K562 (cell line): ENCODE measurements at regions not wholly inside any gene's neighbourhood (a gene's known extent, or its start where the extent isn't known, plus 50 kb on each side); places are given as distances from the start of the nearest gene placed in this dataset.

Experiments used
- ADNP ChIP-seq: fragments of 200-800 bp; sonication (Bioruptor generic); IDR thresholded peaks from 2 replicates; pipeline ENCODE4 v1.6.1; 2016; ENCODE audit warnings: missing genetic modification characterization, missing compliant biosample characterization
- CAMTA2 ChIP-seq: fragments of 250-450 bp; sonication (Bioruptor Pico); conservative IDR thresholded peaks from 2 replicates; pipeline ENCODE4 v1.5.1; 2022
- COPS2 ChIP-seq: fragments of 450-650 bp; conservative IDR thresholded peaks from 2 replicates; pipeline ENCODE4 v1.6.1; 2016; ENCODE audit warnings: mild to moderate bottlenecking, moderate library complexity
- CREB3 ChIP-seq: fragments of 450-650 bp; conservative IDR thresholded peaks from 2 replicates; pipeline ENCODE4 v1.6.1; 2016; ENCODE audit warnings: missing genetic modification characterization, low read depth, mild to moderate bottlenecking, missing compliant biosample characterization, moderate library complexity
- HSF4 ChIP-seq: fragments of 250-450 bp; sonication (Bioruptor Pico); IDR thresholded peaks from 2 replicates; pipeline ENCODE4 v2.1.2; 2022; ENCODE audit warnings: mild to moderate bottlenecking, moderate library complexity, borderline replicate concordance
- KDM1A ChIP-seq, 2 experiments: fragments of 450-650 bp; IDR thresholded peaks; 2 replicates each; pipeline ENCODE4 v1.6.1; 2016; ENCODE audit warnings: mild to moderate bottlenecking in 2 of 2
- LARP7 ChIP-seq: fragments of 450-650 bp; IDR thresholded peaks from 2 replicates; pipeline ENCODE4 v1.6.1; 2016
- MYNN ChIP-seq, 2 experiments: sonication (generic); formaldehyde crosslinking in 1 of 2; IDR thresholded peaks; 2 replicates each; pipeline versions ENCODE4 v1.5.0 to v1.6.1; 2016 to 2020; ENCODE audit warnings: antibody characterized with exemption in 1 of 2, missing genetic modification reagents in 1 of 2
- NEUROD1 ChIP-seq: fragments of 150-350 bp; IDR thresholded peaks from 2 replicates; pipeline ENCODE4 v1.6.1; 2014; ENCODE audit warnings: borderline replicate concordance, low read length, low read depth; ENCODE audit not compliant: partially characterized antibody
- PURB ChIP-seq: sonication (generic); formaldehyde crosslinking; IDR thresholded peaks from 2 replicates; pipeline ENCODE4 v1.9.0; 2021; ENCODE audit warnings: low read depth, mild to moderate bottlenecking, missing genetic modification reagents
- SNIP1 ChIP-seq: fragments of 450-650 bp; IDR thresholded peaks from 2 replicates; pipeline ENCODE4 v1.7.1; 2017; ENCODE audit warnings: low read depth, mild to moderate bottlenecking
- TFAM ChIP-seq: fragments of 250-450 bp; sonication (Bioruptor Pico); conservative IDR thresholded peaks from 2 replicates; pipeline ENCODE4 v1.5.0; 2021; ENCODE audit warnings: mild to moderate bottlenecking, moderate library complexity
- THRA ChIP-seq: fragments of 450-650 bp; IDR thresholded peaks from 2 replicates; pipeline ENCODE4 v1.6.1; 2017; ENCODE audit warnings: mild to moderate bottlenecking, moderate library complexity
- ZBTB1 ChIP-seq: sonication (generic); formaldehyde crosslinking; IDR thresholded peaks from 2 replicates; pipeline ENCODE4 v1.8.1; 2023; ENCODE audit warnings: missing genetic modification reagents, low read depth, mild to moderate bottlenecking, borderline replicate concordance
- ZHX1 ChIP-seq: fragments of 150-350 bp; conservative IDR thresholded peaks from 2 replicates; pipeline ENCODE4 v1.6.1; 2014; ENCODE audit warnings: low read length
- ZNF124 ChIP-seq: sonication (generic); formaldehyde crosslinking; IDR thresholded peaks from 2 replicates; pipeline ENCODE4 v1.8.1; 2022; ENCODE audit warnings: missing genetic modification reagents
- TF ChIP-seq, protein P1 (sequence below), 3 experiments: fragments of 200-800 bp in 1 of 3; fragments of 250-450 bp in 1 of 3; fragments of 450-650 bp in 1 of 3; sonication (Bioruptor Pico) in 1 of 3; sonication (Bioruptor generic) in 1 of 3; formaldehyde crosslinking in 1 of 3; IDR thresholded peaks; 2 replicates each; pipeline versions ENCODE4 v1.6.1 to v1.8.0; 2016 to 2022; ENCODE audit warnings: mild to moderate bottlenecking in 2 of 3, missing genetic modification characterization in 2 of 3, missing compliant biosample characterization in 1 of 3, moderate library complexity in 1 of 3
- TF ChIP-seq, protein P2 (sequence below): sonication (generic); formaldehyde crosslinking; IDR thresholded peaks from 2 replicates; pipeline ENCODE4 v1.8.1; 2023; ENCODE audit warnings: mild to moderate bottlenecking, missing genetic modification reagents

- TF ChIP-seq CREB3 (tag) = no peak
- TF ChIP-seq SNIP1 = no peak
- no peak for TF ChIP-seq THRA
- TF ChIP-seq CAMTA2 (CRISPR knock-in tag) = no peak
- TF ChIP-seq COPS2 = no peak
- TF ChIP-seq ZHX1 = no peak
- TF ChIP-seq HSF4 (CRISPR knock-in tag) = no peak
- TF ChIP-seq NEUROD1 = no peak
- TF ChIP-seq ZBTB1 (CRISPR knock-in tag) = no peak
- TF ChIP-seq, protein P1, sequence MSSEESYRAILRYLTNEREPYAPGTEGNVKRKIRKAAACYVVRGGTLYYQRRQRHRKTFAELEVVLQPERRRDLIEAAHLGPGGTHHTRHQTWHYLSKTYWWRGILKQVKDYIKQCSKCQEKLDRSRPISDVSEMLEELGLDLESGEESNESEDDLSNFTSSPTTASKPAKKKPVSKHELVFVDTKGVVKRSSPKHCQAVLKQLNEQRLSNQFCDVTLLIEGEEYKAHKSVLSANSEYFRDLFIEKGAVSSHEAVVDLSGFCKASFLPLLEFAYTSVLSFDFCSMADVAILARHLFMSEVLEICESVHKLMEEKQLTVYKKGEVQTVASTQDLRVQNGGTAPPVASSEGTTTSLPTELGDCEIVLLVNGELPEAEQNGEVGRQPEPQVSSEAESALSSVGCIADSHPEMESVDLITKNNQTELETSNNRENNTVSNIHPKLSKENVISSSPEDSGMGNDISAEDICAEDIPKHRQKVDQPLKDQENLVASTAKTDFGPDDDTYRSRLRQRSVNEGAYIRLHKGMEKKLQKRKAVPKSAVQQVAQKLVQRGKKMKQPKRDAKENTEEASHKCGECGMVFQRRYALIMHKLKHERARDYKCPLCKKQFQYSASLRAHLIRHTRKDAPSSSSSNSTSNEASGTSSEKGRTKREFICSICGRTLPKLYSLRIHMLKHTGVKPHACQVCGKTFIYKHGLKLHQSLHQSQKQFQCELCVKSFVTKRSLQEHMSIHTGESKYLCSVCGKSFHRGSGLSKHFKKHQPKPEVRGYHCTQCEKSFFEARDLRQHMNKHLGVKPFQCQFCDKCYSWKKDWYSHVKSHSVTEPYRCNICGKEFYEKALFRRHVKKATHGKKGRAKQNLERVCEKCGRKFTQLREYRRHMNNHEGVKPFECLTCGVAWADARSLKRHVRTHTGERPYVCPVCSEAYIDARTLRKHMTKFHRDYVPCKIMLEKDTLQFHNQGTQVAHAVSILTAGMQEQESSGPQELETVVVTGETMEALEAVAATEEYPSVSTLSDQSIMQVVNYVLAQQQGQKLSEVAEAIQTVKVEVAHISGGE (CRISPR knock-in tag; IDR thresholded peaks at IDR 0.05) = peak in 1 of 3 experiments; percentile 93; a peak in 2 of 6 replicates
- no peak for TF ChIP-seq ZNF124 (CRISPR knock-in tag)
- TF ChIP-seq PURB (CRISPR knock-in tag) = no peak
- TF ChIP-seq LARP7 = no peak
- TF ChIP-seq, protein P2, sequence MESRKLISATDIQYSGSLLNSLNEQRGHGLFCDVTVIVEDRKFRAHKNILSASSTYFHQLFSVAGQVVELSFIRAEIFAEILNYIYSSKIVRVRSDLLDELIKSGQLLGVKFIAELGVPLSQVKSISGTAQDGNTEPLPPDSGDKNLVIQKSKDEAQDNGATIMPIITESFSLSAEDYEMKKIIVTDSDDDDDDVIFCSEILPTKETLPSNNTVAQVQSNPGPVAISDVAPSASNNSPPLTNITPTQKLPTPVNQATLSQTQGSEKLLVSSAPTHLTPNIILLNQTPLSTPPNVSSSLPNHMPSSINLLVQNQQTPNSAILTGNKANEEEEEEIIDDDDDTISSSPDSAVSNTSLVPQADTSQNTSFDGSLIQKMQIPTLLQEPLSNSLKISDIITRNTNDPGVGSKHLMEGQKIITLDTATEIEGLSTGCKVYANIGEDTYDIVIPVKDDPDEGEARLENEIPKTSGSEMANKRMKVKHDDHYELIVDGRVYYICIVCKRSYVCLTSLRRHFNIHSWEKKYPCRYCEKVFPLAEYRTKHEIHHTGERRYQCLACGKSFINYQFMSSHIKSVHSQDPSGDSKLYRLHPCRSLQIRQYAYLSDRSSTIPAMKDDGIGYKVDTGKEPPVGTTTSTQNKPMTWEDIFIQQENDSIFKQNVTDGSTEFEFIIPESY (CRISPR knock-in tag) = peak; percentile 72; the same call in 1 of the 2 replicates
- TF ChIP-seq KDM1A (IDR thresholded peaks at IDR 0.05) = peak; percentile 51 to 69; a peak in 2 of 4 replicates
- peak; percentile 77; the same call in 1 of the 2 replicates for TF ChIP-seq ADNP (tag)
- no peak for TF ChIP-seq MYNN (IDR thresholded peaks at IDR 0.05)
- TF ChIP-seq MYNN (CRISPR knock-in tag; IDR thresholded peaks at IDR 0.05) = no peak
- TF ChIP-seq TFAM = no peak
These were observed 64.7 kb upstream of the ZNF217 start (continued) for GRCh38 chr20:53658322-53658721.
